ENCODE measurements at regions not wholly inside any gene's neighbourhood (a gene's known extent, or its start where the extent isn't known, plus 50 kb on each side); places are given as distances from the start of the nearest gene placed in this dataset.

GRCh38 chr17:72349011-72349410 lies 228.2 kb downstream of the SOX9 start:
- TF ChIP-seq EP300 (IDR thresholded peaks at IDR 0.05): no peak
- no peak for TF ChIP-seq CTCF (IDR thresholded peaks at IDR 0.05)
- no peak for TF ChIP-seq POLR2A (IDR thresholded peaks at IDR 0.05)

All from ovary (tissue), 3 donors.